Activated CD4-positive, alpha-beta T cell treated with anti-CD3 and anti-CD28 coated beads for 36 hours (primary cell): ENCODE measurements at regions not wholly inside any gene's neighbourhood (a gene's known extent, or its start where the extent isn't known, plus 50 kb on each side); places are given as distances from the start of the nearest gene placed in this dataset.

Experiments used
- ATAC-seq: fragments of 200-7000 bp; cut with Tn5 transposase; one replicate; pipeline ENCODE4 v1.10.0; 2021; ENCODE audit warnings: mild to moderate bottlenecking, moderate library complexity
- CTCF ChIA-PET: fragments of 350-600 bp; sonication (Branson Sonifier 250); formaldehyde crosslinking; loops from one replicate; lab custom pipeline; 2021; ENCODE audit warnings: antibody characterized with exemption; lab: Charles Lee
- POLR2A ChIA-PET: fragments of 350-600 bp; sonication (Branson Sonifier 250); formaldehyde crosslinking; loops from one replicate; lab custom pipeline; 2021; ENCODE audit warnings: antibody characterized with exemption, inconsistent platforms; lab: Charles Lee
- DNase-seq: peaks from one replicate; pipeline ENCODE4 v3.0.0-alpha.2; 2020
- H3K27ac Mint-ChIP-seq: one replicate; pipeline ENCODE4 v1.8.0; 2021; ENCODE audit warnings: mixed read lengths
- H3K27me3 Mint-ChIP-seq: one replicate; pipeline ENCODE4 v1.8.0; 2021; ENCODE audit warnings: mixed read lengths
- H3K36me3 Mint-ChIP-seq: one replicate; pipeline ENCODE4 v1.8.0; 2021; ENCODE audit warnings: low read depth, mixed read lengths
- H3K4me1 Mint-ChIP-seq: one replicate; pipeline ENCODE4 v1.8.0; 2021; ENCODE audit warnings: mixed read lengths
- H3K4me3 Mint-ChIP-seq: one replicate; pipeline ENCODE4 v1.8.0; 2021; ENCODE audit warnings: mild to moderate bottlenecking, moderate library complexity, mixed read lengths
- H3K9me3 Mint-ChIP-seq: one replicate; pipeline ENCODE4 v1.8.0; 2021; ENCODE audit warnings: low read depth, mixed read lengths
- intact Hi-C, 2 experiments: fragments of 100-400 bp; cut with DNase I in 1 of 2; cut with micrococcal nuclease in 1 of 2; formaldehyde crosslinking; loops; one replicate each; pipeline versions ENCODE4 v1.14.2 to v1.15.1; 2022 to 2024; cut with DNase I, micrococcal nuclease

DNA sequence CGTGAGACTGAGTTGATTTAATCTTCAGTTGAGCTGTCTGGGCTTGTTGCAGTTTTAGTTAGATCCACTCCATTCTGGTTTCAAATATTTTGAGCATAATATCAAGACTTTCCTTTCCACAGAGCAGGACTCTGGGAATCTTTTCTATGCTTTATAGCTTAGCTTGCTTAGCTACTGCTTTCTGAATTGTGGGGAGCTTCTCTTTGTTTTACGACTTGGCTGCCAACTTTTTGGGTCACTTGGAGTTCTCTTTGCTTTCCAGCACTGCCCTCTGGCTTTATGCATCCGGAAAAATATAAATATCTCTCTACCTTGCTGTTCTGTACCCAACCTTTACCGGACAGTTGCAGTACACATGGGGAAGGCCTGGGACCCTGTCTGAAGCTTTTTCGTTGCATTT, 292.1 kb downstream of the STIM2 start:
- DNase-seq (no peak), ATAC-seq (no peak)
- Mint-ChIP-seq H3K27me3 (peaks cover 16% of the 10 kb centered on the region), H3K9me3 (no peaks in the 10 kb centered on the region), H3K36me3 (no peaks in the 10 kb centered on the region), H3K4me3 (no peak overlapping the region), H3K27ac (no peak overlapping the region), H3K4me1 (no peaks in the 10 kb centered on the region)
- ChIA-PET POLR2A (no interaction called here), CTCF (no interaction called here)
- intact Hi-C loops, result no loop called here

DNA sequence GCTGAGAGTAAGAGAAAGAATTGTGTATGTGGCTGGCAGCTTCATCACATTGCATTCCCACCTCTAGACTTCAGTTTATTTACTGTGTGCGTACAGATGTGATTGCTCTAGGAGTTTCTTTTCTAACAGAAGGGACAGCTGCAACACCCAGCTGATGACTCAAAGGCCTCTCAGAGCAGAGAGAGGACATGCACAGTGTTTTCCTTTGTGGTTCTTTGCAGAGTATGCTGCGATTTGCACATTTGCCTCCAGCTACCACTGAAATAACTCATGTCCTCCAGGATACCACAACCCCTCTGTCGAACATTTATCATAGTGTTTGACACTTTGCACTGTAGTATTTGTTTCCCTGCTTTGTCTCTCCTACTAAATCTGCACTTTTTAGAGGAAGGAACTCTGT, 294.1 kb downstream of the STIM2 start:
- ATAC-seq (no peak), DNase-seq (no peak)
- Mint-ChIP-seq H3K27me3 (peaks cover 16% of the 10 kb centered on the region), H3K27ac (no peak overlapping the region), H3K4me1 (no peaks in the 10 kb centered on the region), H3K4me3 (no peak overlapping the region), H3K9me3 (no peaks in the 10 kb centered on the region), H3K36me3 (no peaks in the 10 kb centered on the region)
- ChIA-PET POLR2A (no interaction called here), CTCF (no interaction called here)
- intact Hi-C loops, result no loop called here

DNA sequence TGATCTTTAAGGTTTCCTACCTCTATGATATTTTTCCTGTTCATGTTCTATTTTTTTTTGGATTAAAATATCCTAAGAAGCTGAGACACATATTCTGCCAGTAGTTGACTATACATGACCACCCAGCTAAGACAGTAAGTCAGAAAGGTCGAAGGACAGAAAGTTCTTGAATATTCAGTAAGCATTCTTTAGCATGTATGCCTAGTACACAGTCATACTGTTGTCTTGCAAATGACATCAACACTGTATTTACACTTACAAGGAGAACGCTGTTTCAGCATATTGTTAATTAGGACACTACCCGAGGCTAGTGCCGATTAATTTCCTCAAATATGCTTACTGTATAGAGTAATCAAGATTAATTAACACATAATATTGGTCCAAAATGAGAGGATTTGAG, 300.6 kb downstream of the STIM2 start:
- intact Hi-C loops, result no loop called here
- Mint-ChIP-seq H3K4me3 (no peak overlapping the region), H3K27ac (no peak overlapping the region), H3K9me3 (no peaks in the 10 kb centered on the region), H3K36me3 (no peaks in the 10 kb centered on the region), H3K27me3 (peaks cover 5% of the 10 kb centered on the region), H3K4me1 (no peaks in the 10 kb centered on the region)
- DNase-seq, result no peak
- ATAC-seq, result no peak
- ChIA-PET CTCF (no interaction called here), POLR2A (no interaction called here)

- H3K27ac Mint-ChIP-seq, result no peak overlapping the region
- H3K4me3 Mint-ChIP-seq, result no peak overlapping the region
- ATAC-seq (no peak), DNase-seq (no peak)
- no peaks in the 10 kb centered on the region for H3K4me1 Mint-ChIP-seq
- intact Hi-C loops, result no loop called here
- CTCF ChIA-PET, result interaction anchor here (0.6 kb wide), 1 partner anchor 168 kb away, joined by 3 read pairs; no protein-coding TSS in a partner anchor
- no peaks in the 10 kb centered on the region for H3K9me3 Mint-ChIP-seq
- no peaks in the 10 kb centered on the region for H3K36me3 Mint-ChIP-seq
- no peaks in the 10 kb centered on the region for H3K27me3 Mint-ChIP-seq
- POLR2A ChIA-PET, result no interaction called here
Observed at GRCh38 chr4:27168783-27169182, 308.1 kb downstream of the STIM2 start.

DNA sequence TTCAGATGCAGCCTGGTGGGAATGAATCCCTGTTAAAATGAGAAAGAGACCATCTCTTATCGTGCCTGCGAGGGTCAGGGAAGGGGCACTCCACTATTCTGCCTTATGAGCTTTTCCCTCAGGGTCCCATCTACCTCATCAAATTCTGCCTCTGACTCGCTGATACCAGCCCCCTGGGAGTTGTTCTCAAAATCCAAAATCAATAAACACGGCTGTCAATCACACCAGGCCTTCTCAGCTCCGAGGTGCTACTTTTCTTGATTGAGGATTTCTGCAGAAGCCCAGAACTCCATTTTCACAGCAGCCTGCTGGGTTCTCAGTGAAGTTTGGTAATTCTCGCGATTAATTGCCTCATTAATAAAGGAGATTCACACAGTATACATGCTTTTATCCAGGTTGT, 312.6 kb downstream of the STIM2 start:
- intact Hi-C loops, result no loop called here
- CTCF ChIA-PET, result no interaction called here
- DNase-seq, result no peak
- H3K27me3 Mint-ChIP-seq, result peaks cover 3% of the 10 kb centered on the region
- H3K4me3 Mint-ChIP-seq, result no peak overlapping the region
- H3K27ac Mint-ChIP-seq, result no peak overlapping the region
- ATAC-seq, result no peak
- POLR2A ChIA-PET, result no interaction called here
- H3K36me3 Mint-ChIP-seq, result no peaks in the 10 kb centered on the region
- H3K9me3 Mint-ChIP-seq, result peaks cover 4% of the 10 kb centered on the region
- no peaks in the 10 kb centered on the region for H3K4me1 Mint-ChIP-seq

DNA sequence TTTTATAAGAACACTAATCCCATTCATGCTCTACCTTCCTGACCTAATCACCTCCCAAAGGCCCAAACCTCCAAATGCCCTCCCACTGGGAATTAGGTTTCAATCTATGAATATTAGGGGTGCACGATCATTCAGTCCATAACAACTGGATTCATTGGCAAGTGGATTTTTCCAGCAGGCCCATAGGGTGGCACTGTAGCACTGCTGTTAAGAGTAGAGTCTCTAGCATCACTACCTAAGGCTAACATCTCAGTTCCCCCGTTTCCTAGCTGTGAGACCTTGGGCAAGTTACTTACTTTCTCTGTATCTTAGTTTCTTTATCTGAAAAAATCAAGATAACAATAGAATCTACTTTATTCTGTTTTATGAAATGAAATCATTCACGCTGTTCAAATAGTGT, 315.8 kb downstream of the STIM2 start:
- Mint-ChIP-seq H3K27ac (no peak overlapping the region), H3K9me3 (peaks cover 4% of the 10 kb centered on the region), H3K4me1 (no peaks in the 10 kb centered on the region), H3K4me3 (no peak overlapping the region), H3K27me3 (peaks cover 5% of the 10 kb centered on the region), H3K36me3 (no peaks in the 10 kb centered on the region)
- ATAC-seq (no peak), DNase-seq (peak; percentile 17)
- intact Hi-C loops, result no loop called here
- ChIA-PET CTCF (interaction anchor here (1.7 kb wide), 1 partner anchor 9 kb away, joined by 6 read pairs; no protein-coding TSS in a partner anchor), POLR2A (no interaction called here)

GRCh38 chr4:27176881-27177280, 316.2 kb downstream of the STIM2 start:
- DNase-seq, result no peak
- peaks cover 4% of the 10 kb centered on the region for H3K9me3 Mint-ChIP-seq
- H3K27me3 Mint-ChIP-seq, result peaks cover 5% of the 10 kb centered on the region
- ATAC-seq, result no peak
- POLR2A ChIA-PET, result no interaction called here
- intact Hi-C loops, result no loop called here
- CTCF ChIA-PET, result interaction anchor here (1.7 kb wide), 1 partner anchor 9 kb away, joined by 6 read pairs; no protein-coding TSS in a partner anchor
- no peak overlapping the region for H3K27ac Mint-ChIP-seq
- H3K4me3 Mint-ChIP-seq, result no peak overlapping the region
- no peaks in the 10 kb centered on the region for H3K36me3 Mint-ChIP-seq
- H3K4me1 Mint-ChIP-seq, result no peaks in the 10 kb centered on the region

GRCh38 chr4:27178061-27178460, 317.4 kb downstream of the STIM2 start:
- Mint-ChIP-seq H3K36me3 (no peaks in the 10 kb centered on the region), H3K27me3 (peaks cover 5% of the 10 kb centered on the region), H3K4me3 (no peak overlapping the region), H3K4me1 (no peaks in the 10 kb centered on the region), H3K27ac (no peak overlapping the region), H3K9me3 (peaks cover 4% of the 10 kb centered on the region)
- ATAC-seq, result no peak
- no peak for DNase-seq
- CTCF ChIA-PET, result interaction anchor here (2.8 kb wide), 1 partner anchor 130 kb away, joined by 8 read pairs; no protein-coding TSS in a partner anchor
- intact Hi-C loops, result no loop called here
- POLR2A ChIA-PET, result no interaction called here

GRCh38 chr4:27181693-27182092, 321.1 kb downstream of the STIM2 start:
- no peak overlapping the region for H3K4me3 Mint-ChIP-seq
- DNase-seq, result no peak
- no peak overlapping the region for H3K27ac Mint-ChIP-seq
- ChIA-PET CTCF (no interaction called here), POLR2A (no interaction called here)
- peaks cover 2% of the 10 kb centered on the region for H3K27me3 Mint-ChIP-seq
- no peak for ATAC-seq
- intact Hi-C loops, result no loop called here
- H3K4me1 Mint-ChIP-seq, result no peaks in the 10 kb centered on the region
- H3K36me3 Mint-ChIP-seq, result no peaks in the 10 kb centered on the region
- H3K9me3 Mint-ChIP-seq, result no peaks in the 10 kb centered on the region

GRCh38 chr4:27182211-27182610, 321.6 kb downstream of the STIM2 start:
- POLR2A ChIA-PET, result no interaction called here
- Mint-ChIP-seq H3K27me3 (peaks cover 2% of the 10 kb centered on the region), H3K36me3 (no peaks in the 10 kb centered on the region)

GRCh38 chr4:27184508-27185155, 324.0 kb downstream of the STIM2 start:
- CTCF ChIA-PET, result interaction anchor here (0.6 to 1.5 kb wide), 2 partner anchors 8 to 1998 kb away, joined by 3 to 6 read pairs; no protein-coding TSS in a partner anchor
- DNase-seq (no peak), ATAC-seq (no peak)
- Mint-ChIP-seq H3K4me1 (no peaks in the 10 kb centered on the region), H3K36me3 (no peaks in the 10 kb centered on the region), H3K4me3 (no peak overlapping the region), H3K27ac (no peak overlapping the region), H3K27me3 (peaks cover 2% of the 10 kb centered on the region), H3K9me3 (peaks cover 1% of the 10 kb centered on the region)
- POLR2A ChIA-PET, result no interaction called here
- intact Hi-C loops, result no loop called here

More at GRCh38 chr4:27182211-27182610, 321.6 kb downstream of the STIM2 start:
- ATAC-seq (no peak), DNase-seq (no peak)
- H3K9me3 Mint-ChIP-seq, result peaks cover 1% of the 10 kb centered on the region
- no peaks in the 10 kb centered on the region for H3K4me1 Mint-ChIP-seq
- no peak overlapping the region for H3K4me3 Mint-ChIP-seq
- intact Hi-C loops, result no loop called here
- no peak overlapping the region for H3K27ac Mint-ChIP-seq
- CTCF ChIA-PET, result no interaction called here

GRCh38 chr4:27186710-27187109, 326.1 kb downstream of the STIM2 start:
- no peak for ATAC-seq
- Mint-ChIP-seq H3K27me3 (peaks cover 7% of the 10 kb centered on the region), H3K9me3 (peaks cover 1% of the 10 kb centered on the region), H3K36me3 (no peaks in the 10 kb centered on the region), H3K4me3 (no peak overlapping the region), H3K4me1 (no peaks in the 10 kb centered on the region), H3K27ac (no peak overlapping the region)
- DNase-seq, result no peak
- intact Hi-C loops, result no loop called here
- ChIA-PET POLR2A (no interaction called here), CTCF (no interaction called here)
